Progenitor cell of endocrine pancreas (in vitro differentiated cells): ENCODE measurements at regions not wholly inside any gene's neighbourhood (a gene's known extent, or its start where the extent isn't known, plus 50 kb on each side); places are given as distances from the start of the nearest gene placed in this dataset.

Source experiments
- DNase-seq: peaks from one replicate; pipeline ENCODE4 v3.0.0; 2021; ENCODE audit warnings: low spot score; ENCODE audit not compliant: unreplicated experiment
- H3K27ac Mint-ChIP-seq: 2 replicates; pipeline ENCODE4 v1.8.0; 2021; ENCODE audit warnings: mild to moderate bottlenecking, moderate library complexity, mixed read lengths
- H3K27me3 Mint-ChIP-seq: 2 replicates; pipeline ENCODE4 v1.8.0; 2021; ENCODE audit warnings: mixed read lengths
- H3K36me3 Mint-ChIP-seq: 2 replicates; pipeline ENCODE4 v1.8.0; 2022; ENCODE audit warnings: mixed read lengths; ENCODE audit not compliant: insufficient read depth
- H3K4me1 Mint-ChIP-seq: 2 replicates; pipeline ENCODE4 v1.8.0; 2021; ENCODE audit warnings: low read depth, mixed read lengths
- H3K4me3 Mint-ChIP-seq: 2 replicates; pipeline ENCODE4 v1.8.0; 2021; ENCODE audit warnings: low read depth, mild to moderate bottlenecking, moderate library complexity, mixed read lengths
- H3K9me3 Mint-ChIP-seq: 2 replicates; pipeline ENCODE4 v1.8.0; 2021; ENCODE audit warnings: low read depth, mixed read lengths
- TF ChIP-seq, protein P1 (sequence below): fragments of 200-600 bp; sonication (generic); IDR thresholded peaks from one replicate; pipeline ENCODE4 v1.5.0; 2021; ENCODE audit warnings: antibody characterized with exemption, mild to moderate bottlenecking; ENCODE audit not compliant: unreplicated experiment

DNA sequence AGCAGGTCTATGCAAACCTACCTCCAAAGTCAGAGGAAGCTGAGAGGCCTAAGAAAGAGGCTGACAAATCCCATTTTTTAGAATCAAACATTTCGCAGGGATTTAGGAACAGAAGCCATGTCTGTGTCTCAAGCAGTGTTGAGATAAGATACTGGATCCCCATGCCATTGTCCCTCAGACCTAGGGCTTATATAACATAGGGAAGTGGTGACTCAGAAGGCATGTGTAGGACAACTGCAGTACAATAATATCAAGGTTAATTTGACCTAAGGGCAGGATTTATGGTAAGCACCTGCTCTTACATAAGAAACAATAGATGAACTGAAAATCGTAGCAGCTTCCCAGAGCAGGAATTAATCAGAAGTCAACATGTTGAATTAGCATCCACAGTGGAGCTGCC, 459.4 kb downstream of the ANXA1 start:
- no peak overlapping the region for H3K27ac Mint-ChIP-seq
- H3K4me1 Mint-ChIP-seq = peaks cover 2% of the 10 kb centered on the region
- DNase-seq = no peak
- TF ChIP-seq, protein P1, sequence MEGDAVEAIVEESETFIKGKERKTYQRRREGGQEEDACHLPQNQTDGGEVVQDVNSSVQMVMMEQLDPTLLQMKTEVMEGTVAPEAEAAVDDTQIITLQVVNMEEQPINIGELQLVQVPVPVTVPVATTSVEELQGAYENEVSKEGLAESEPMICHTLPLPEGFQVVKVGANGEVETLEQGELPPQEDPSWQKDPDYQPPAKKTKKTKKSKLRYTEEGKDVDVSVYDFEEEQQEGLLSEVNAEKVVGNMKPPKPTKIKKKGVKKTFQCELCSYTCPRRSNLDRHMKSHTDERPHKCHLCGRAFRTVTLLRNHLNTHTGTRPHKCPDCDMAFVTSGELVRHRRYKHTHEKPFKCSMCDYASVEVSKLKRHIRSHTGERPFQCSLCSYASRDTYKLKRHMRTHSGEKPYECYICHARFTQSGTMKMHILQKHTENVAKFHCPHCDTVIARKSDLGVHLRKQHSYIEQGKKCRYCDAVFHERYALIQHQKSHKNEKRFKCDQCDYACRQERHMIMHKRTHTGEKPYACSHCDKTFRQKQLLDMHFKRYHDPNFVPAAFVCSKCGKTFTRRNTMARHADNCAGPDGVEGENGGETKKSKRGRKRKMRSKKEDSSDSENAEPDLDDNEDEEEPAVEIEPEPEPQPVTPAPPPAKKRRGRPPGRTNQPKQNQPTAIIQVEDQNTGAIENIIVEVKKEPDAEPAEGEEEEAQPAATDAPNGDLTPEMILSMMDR = no peak
- H3K9me3 Mint-ChIP-seq = no peaks in the 10 kb centered on the region
- H3K4me3 Mint-ChIP-seq = no peak overlapping the region
- H3K27me3 Mint-ChIP-seq = no peaks in the 10 kb centered on the region
- H3K36me3 Mint-ChIP-seq = no peaks in the 10 kb centered on the region

DNA sequence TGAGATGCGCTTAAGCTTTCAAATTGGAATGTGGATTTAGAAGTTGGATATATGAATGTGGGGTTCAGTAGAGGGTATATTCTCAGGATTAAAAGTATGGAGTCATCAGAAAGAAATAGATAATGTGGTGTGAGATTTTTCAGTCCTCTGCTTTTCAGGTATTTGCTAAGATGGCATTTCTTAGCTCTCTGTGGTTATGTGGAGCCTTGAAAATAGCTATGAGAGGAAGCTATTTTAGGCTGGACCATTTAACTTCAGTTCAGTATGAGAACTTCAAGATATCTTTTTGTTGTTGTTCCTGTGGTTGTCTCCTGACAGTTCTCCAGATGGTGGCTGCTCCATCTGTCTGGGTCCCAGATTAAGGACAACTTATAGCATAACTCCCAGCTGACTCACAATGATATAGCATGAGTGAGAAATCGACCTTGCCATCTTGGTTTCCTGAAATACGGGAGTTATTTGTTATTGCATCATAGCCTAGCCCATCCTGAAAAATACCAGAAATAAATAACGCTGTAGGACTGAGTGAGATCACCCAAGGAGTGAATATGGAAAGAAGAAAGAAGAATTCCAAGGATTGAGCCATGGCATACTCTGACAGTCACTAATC, 461.5 kb downstream of the ANXA1 start:
- Mint-ChIP-seq H3K4me1 (peaks cover 5% of the 10 kb centered on the region), H3K36me3 (no peaks in the 10 kb centered on the region), H3K4me3 (no peak overlapping the region), H3K27me3 (no peaks in the 10 kb centered on the region), H3K27ac (no peak overlapping the region), H3K9me3 (no peaks in the 10 kb centered on the region)
- TF ChIP-seq, protein P1 = no peak
- DNase-seq = no peak

DNA sequence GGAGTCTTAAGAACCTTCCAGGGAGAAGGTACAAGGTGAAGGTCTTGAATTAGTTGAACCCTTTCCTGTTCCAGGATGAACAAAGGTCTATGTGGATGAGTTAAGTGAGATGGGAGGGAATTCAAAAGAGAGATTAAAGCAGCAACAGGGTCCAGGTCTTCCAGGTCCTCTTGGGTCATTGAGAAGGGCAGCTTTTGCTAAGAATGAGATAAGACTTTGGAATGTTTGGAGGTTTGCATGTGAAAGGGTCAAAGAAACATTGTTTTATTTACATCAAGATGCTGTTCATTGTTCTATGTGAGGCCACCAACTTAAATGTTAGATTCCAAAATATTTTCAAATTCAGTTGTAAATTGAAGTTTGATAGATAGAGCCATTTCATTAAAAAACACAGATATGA, 463.9 kb downstream of the ANXA1 start:
- H3K4me3 Mint-ChIP-seq = no peak overlapping the region
- peaks cover 5% of the 10 kb centered on the region for H3K4me1 Mint-ChIP-seq
- H3K36me3 Mint-ChIP-seq = no peaks in the 10 kb centered on the region
- H3K27me3 Mint-ChIP-seq = no peaks in the 10 kb centered on the region
- no peak overlapping the region for H3K27ac Mint-ChIP-seq
- TF ChIP-seq, protein P1 = no peak
- H3K9me3 Mint-ChIP-seq = no peaks in the 10 kb centered on the region
- no peak for DNase-seq

DNA sequence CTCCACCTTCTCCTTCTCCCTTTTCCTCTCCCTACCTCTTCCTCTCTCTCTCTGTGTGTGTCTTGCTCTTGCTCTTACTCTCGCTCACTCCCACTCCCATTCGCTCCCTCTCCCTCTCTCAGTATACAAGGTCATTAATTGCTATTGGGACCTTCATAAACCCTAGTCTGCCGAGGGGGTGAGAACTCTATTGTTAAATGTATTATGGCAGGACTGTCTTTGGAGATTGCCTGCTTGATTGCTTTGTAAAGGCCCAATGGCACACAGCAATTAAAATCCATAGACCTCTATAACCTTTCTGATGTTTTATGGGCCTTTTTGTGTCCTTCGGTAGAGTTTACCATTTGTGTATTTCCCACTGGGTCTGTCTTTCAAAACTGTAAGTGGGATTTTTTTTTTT, 465.9 kb downstream of the ANXA1 start:
- DNase-seq = no peak
- Mint-ChIP-seq H3K4me3 (no peak overlapping the region), H3K9me3 (no peaks in the 10 kb centered on the region), H3K4me1 (peaks cover 5% of the 10 kb centered on the region), H3K27me3 (no peaks in the 10 kb centered on the region), H3K27ac (no peak overlapping the region), H3K36me3 (no peaks in the 10 kb centered on the region)
- TF ChIP-seq, protein P1 = no peak

DNA sequence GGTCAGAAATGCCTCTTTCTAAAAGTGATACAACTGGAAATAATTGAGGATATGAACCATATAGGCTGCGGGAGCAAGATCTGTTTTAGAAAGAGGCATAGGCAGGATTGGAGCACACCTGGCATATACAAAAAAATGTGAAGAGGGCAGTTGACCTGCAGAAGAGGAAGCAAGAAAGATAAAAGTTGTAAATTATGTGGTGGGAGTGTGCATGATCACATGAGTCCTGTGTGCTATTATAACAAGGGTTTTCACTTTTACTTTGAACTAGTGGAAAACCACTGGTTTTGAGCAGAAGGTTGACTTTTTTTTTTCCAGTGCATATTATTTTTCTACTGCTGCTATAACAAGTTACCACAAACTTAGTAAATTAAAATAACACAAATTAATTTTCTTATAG, 489.3 kb downstream of the ANXA1 start:
- Mint-ChIP-seq H3K36me3 (no peaks in the 10 kb centered on the region), H3K27ac (no peak overlapping the region), H3K9me3 (peaks cover 3% of the 10 kb centered on the region), H3K4me1 (no peaks in the 10 kb centered on the region), H3K4me3 (no peak overlapping the region), H3K27me3 (no peaks in the 10 kb centered on the region)
- TF ChIP-seq, protein P1 = no peak
- no peak for DNase-seq
